ENCODE measurements at regions not wholly inside any gene's neighbourhood (a gene's known extent, or its start where the extent isn't known, plus 50 kb on each side); places are given as distances from the start of the nearest gene placed in this dataset.
"Not testable (repeated sequence)": the region's sequence is repeated elsewhere in the genome, so short reads cannot be mapped to it uniquely, and the experiment has no call there.

DNA sequence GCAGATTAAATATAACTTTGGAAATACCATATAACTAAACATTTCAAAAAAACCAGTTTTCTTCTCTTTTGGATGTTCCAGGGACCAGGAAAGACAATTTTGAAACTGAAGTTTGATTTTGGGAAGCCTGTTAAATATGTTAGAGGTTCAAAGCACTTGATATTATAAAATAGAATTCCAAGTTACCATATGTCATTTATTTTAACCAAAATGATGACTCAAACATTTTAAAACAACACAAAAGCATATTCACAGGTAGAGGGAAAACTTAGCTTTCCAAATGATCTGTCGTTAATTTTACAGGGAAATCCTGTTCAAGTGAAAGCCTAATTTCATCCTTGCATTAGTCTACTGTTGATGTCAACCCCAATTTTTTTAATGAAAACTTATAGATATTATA, 575.3 kb upstream of the TPTE start:
- TF ChIP-seq, protein P1, sequence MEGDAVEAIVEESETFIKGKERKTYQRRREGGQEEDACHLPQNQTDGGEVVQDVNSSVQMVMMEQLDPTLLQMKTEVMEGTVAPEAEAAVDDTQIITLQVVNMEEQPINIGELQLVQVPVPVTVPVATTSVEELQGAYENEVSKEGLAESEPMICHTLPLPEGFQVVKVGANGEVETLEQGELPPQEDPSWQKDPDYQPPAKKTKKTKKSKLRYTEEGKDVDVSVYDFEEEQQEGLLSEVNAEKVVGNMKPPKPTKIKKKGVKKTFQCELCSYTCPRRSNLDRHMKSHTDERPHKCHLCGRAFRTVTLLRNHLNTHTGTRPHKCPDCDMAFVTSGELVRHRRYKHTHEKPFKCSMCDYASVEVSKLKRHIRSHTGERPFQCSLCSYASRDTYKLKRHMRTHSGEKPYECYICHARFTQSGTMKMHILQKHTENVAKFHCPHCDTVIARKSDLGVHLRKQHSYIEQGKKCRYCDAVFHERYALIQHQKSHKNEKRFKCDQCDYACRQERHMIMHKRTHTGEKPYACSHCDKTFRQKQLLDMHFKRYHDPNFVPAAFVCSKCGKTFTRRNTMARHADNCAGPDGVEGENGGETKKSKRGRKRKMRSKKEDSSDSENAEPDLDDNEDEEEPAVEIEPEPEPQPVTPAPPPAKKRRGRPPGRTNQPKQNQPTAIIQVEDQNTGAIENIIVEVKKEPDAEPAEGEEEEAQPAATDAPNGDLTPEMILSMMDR (IDR thresholded peaks at IDR 0.05) = not testable (repeated sequence)
- not testable (repeated sequence) for TF ChIP-seq POLR2A (IDR thresholded peaks at IDR 0.05); POLR2AphosphoS5 (IDR thresholded peaks at IDR 0.05; ENCODE audit: insufficient read depth in 1 of 2, low read depth in 1 of 2)
